ENCODE measurements at regions not wholly inside any gene's neighbourhood (a gene's known extent, or its start where the extent isn't known, plus 50 kb on each side); places are given as distances from the start of the nearest gene placed in this dataset.

DNA sequence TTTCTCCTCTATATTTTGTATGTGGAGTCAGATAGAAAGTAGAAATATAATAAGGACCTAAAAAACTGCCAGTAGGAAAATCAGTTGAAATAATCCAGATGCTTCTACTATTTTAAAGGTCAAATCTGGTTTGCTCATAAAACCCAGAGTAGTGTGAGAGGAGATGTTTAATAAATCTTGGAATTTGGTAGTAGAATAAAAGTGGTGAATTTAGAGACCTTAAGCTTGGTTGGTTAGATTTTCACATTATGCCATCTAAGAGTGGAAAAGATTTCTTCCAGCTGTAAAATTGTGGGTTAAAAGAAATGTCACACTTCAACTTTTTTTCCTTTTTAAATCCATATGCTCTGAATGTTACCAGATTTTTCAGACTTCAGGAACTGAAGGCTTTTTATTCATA is 266.4 kb upstream of the GOLIM4 start:
- Histone ChIP-seq H3K9me2 (ENCODE audit: insufficient read depth, low read length) (no peaks in the 10 kb centered on the region), H2AFZ (ENCODE audit: low read depth, low read length) (no peak overlapping the region), H3K4me2 (ENCODE audit: low read length) (no peak overlapping the region), H3K27me3 (ENCODE audit: insufficient read depth, low read depth, low read length) (no peaks in the 10 kb centered on the region), H3K27ac (ENCODE audit: low read length) (no peak overlapping the region), H3K9ac (ENCODE audit: low read length) (no peak overlapping the region), H3K4me3 (ENCODE audit: low read length) (no peak overlapping the region), H3F3A (ENCODE audit: insufficient read depth, low read length, poor library complexity, severe bottlenecking) (no peaks in the 10 kb centered on the region), H3K9me3 (ENCODE audit: low read length) (no peaks in the 10 kb centered on the region), H3K79me2 (replicated peaks; ENCODE audit: insufficient read depth, low read length) (no peaks in the 10 kb centered on the region), H3K36me3 (ENCODE audit: insufficient read depth, low read length) (no peaks in the 10 kb centered on the region), H4K20me1 (ENCODE audit: insufficient read depth) (no peaks in the 10 kb centered on the region)
- TF ChIP-seq, protein P1, sequence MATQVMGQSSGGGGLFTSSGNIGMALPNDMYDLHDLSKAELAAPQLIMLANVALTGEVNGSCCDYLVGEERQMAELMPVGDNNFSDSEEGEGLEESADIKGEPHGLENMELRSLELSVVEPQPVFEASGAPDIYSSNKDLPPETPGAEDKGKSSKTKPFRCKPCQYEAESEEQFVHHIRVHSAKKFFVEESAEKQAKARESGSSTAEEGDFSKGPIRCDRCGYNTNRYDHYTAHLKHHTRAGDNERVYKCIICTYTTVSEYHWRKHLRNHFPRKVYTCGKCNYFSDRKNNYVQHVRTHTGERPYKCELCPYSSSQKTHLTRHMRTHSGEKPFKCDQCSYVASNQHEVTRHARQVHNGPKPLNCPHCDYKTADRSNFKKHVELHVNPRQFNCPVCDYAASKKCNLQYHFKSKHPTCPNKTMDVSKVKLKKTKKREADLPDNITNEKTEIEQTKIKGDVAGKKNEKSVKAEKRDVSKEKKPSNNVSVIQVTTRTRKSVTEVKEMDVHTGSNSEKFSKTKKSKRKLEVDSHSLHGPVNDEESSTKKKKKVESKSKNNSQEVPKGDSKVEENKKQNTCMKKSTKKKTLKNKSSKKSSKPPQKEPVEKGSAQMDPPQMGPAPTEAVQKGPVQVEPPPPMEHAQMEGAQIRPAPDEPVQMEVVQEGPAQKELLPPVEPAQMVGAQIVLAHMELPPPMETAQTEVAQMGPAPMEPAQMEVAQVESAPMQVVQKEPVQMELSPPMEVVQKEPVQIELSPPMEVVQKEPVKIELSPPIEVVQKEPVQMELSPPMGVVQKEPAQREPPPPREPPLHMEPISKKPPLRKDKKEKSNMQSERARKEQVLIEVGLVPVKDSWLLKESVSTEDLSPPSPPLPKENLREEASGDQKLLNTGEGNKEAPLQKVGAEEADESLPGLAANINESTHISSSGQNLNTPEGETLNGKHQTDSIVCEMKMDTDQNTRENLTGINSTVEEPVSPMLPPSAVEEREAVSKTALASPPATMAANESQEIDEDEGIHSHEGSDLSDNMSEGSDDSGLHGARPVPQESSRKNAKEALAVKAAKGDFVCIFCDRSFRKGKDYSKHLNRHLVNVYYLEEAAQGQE (IDR thresholded peaks at IDR 0.05; ENCODE audit: borderline replicate concordance) = no peak
- no peak for TF ChIP-seq SMC3 (conservative IDR thresholded peaks at IDR 0.05; ENCODE audit: poor library complexity)
- TF ChIP-seq EZH2 (IDR thresholded peaks at IDR 0.05; ENCODE audit: borderline replicate concordance, insufficient read depth, low read length, poor library complexity, severe bottlenecking) = no peak
- TF ChIP-seq RAD21 (conservative IDR thresholded peaks at IDR 0.05) = no peak
- no peak for TF ChIP-seq MXI1 (conservative IDR thresholded peaks at IDR 0.05; ENCODE audit: poor library complexity, severe bottlenecking)

DNA sequence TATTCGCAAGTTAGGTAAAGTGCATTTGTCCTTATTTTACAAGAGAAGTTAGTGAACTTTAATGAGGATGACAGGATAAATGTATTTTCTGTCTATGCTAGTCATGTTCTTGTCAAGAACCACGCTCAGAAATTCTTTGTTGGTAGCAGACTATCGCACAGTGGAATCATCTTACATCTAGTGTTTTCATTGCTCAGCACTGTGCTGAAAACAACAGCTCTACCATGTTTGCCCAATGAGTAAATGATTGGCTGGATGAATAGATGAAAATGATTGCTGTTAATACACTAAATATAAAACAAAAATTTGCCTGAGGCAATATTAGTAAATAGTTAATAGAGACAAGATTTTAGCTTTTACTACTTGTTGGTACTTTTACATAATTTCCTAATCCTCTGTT is 265.3 kb upstream of the GOLIM4 start:
- Histone ChIP-seq H4K20me1 (ENCODE audit: insufficient read depth) (no peaks in the 10 kb centered on the region), H3K9me3 (ENCODE audit: low read length) (no peaks in the 10 kb centered on the region), H3K4me2 (ENCODE audit: low read length) (no peak overlapping the region), H3K27ac (ENCODE audit: low read length) (no peak overlapping the region), H3K36me3 (ENCODE audit: insufficient read depth, low read length) (no peaks in the 10 kb centered on the region), H2AFZ (ENCODE audit: low read depth, low read length) (no peak overlapping the region), H3K4me3 (ENCODE audit: low read length) (no peak overlapping the region), H3K9me2 (ENCODE audit: insufficient read depth, low read length) (no peaks in the 10 kb centered on the region), H3K27me3 (ENCODE audit: insufficient read depth, low read depth, low read length) (no peaks in the 10 kb centered on the region), H3F3A (ENCODE audit: insufficient read depth, low read length, poor library complexity, severe bottlenecking) (no peaks in the 10 kb centered on the region), H3K9ac (ENCODE audit: low read length) (no peak overlapping the region), H3K79me2 (replicated peaks; ENCODE audit: insufficient read depth, low read length) (no peaks in the 10 kb centered on the region)
- no peak for TF ChIP-seq EZH2 (IDR thresholded peaks at IDR 0.05; ENCODE audit: borderline replicate concordance, insufficient read depth, low read length, poor library complexity, severe bottlenecking)
- TF ChIP-seq EP300 (conservative IDR thresholded peaks at IDR 0.05; ENCODE audit: poor library complexity, severe bottlenecking) = peak; percentile 22

DNA sequence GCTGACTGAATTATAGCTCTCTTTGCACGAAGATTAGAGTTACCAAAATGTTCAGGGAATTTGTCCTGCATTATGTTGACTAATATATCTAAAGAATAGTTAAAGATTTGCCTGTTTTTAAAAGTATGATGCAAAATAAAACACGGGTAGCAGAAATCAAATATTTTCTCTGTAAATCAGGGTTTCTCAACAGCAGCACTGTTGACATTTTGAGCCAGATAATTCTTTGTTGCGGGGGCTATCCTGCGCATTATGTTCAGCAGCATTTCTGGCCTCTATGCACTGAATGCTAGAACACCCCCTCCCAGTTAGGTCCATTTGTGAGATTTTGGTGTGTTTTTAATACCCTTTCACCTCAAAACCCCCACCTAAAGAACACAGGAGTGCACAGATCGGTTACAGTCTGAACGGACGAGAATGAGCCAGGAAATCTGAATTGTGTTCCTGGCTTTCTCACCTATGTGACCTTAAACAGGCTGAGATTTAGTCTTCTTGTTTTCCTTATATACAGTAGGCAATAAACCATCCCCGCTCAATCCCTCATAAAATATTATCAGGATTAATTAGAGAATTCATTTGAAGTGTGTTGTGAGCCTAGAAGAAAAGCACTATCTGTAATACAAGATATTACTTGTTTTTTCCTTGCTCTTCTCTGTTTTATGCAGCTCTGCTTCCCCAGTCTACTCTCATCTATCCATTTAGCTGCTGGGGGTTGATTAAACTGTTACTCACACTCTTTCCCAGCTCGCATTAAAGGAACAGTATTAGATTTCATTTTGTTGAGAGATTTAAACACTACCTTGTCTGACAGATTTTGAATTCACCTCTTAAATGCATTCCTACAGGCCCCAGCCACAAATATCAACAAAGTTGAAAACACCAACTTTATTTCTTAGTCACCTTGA is 247.5 kb upstream of the GOLIM4 start:
- H3K9me2 ChIP-seq (ENCODE audit: insufficient read depth, low read length) = no peaks in the 10 kb centered on the region
- no peak overlapping the region for H3K4me2 ChIP-seq (ENCODE audit: low read length)
- H3K27me3 ChIP-seq (ENCODE audit: insufficient read depth, low read depth, low read length) = no peaks in the 10 kb centered on the region
- no peaks in the 10 kb centered on the region for H3F3A ChIP-seq (ENCODE audit: insufficient read depth, low read length, poor library complexity, severe bottlenecking)
- no peak overlapping the region for H3K9ac ChIP-seq (ENCODE audit: low read length)
- no peak overlapping the region for H3K4me3 ChIP-seq (ENCODE audit: low read length)
- H3K9me3 ChIP-seq (ENCODE audit: low read length) = no peaks in the 10 kb centered on the region
- no peaks in the 10 kb centered on the region for H4K20me1 ChIP-seq (ENCODE audit: insufficient read depth)
- TF ChIP-seq, protein P1 (IDR thresholded peaks at IDR 0.05; ENCODE audit: borderline replicate concordance) = no peak
- TF ChIP-seq RAD21 (conservative IDR thresholded peaks at IDR 0.05) (no peak), POLR2AphosphoS5 (IDR thresholded peaks at IDR 0.05) (no peak), EP300 (conservative IDR thresholded peaks at IDR 0.05; ENCODE audit: poor library complexity, severe bottlenecking) (no peak), MXI1 (conservative IDR thresholded peaks at IDR 0.05; ENCODE audit: poor library complexity, severe bottlenecking) (no peak), TAF1 (IDR thresholded peaks at IDR 0.05; ENCODE audit: low read depth) (no peak), SMC3 (conservative IDR thresholded peaks at IDR 0.05; ENCODE audit: poor library complexity) (no peak), EZH2 (IDR thresholded peaks at IDR 0.05; ENCODE audit: borderline replicate concordance, insufficient read depth, low read length, poor library complexity, severe bottlenecking) (no peak)
- TF ChIP-seq, protein P2, sequence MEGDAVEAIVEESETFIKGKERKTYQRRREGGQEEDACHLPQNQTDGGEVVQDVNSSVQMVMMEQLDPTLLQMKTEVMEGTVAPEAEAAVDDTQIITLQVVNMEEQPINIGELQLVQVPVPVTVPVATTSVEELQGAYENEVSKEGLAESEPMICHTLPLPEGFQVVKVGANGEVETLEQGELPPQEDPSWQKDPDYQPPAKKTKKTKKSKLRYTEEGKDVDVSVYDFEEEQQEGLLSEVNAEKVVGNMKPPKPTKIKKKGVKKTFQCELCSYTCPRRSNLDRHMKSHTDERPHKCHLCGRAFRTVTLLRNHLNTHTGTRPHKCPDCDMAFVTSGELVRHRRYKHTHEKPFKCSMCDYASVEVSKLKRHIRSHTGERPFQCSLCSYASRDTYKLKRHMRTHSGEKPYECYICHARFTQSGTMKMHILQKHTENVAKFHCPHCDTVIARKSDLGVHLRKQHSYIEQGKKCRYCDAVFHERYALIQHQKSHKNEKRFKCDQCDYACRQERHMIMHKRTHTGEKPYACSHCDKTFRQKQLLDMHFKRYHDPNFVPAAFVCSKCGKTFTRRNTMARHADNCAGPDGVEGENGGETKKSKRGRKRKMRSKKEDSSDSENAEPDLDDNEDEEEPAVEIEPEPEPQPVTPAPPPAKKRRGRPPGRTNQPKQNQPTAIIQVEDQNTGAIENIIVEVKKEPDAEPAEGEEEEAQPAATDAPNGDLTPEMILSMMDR (IDR thresholded peaks at IDR 0.05; ENCODE audit: poor library complexity, severe bottlenecking) = no peak
- H3K36me3 ChIP-seq (ENCODE audit: insufficient read depth, low read length) = no peaks in the 10 kb centered on the region
- H2AFZ ChIP-seq (ENCODE audit: low read depth, low read length) = no peak overlapping the region
- H3K79me2 ChIP-seq (replicated peaks; ENCODE audit: insufficient read depth, low read length) = no peaks in the 10 kb centered on the region
- H3K27ac ChIP-seq (ENCODE audit: low read length) = no peak overlapping the region
